ENCODE measurements at regions not wholly inside any gene's neighbourhood (a gene's known extent, or its start where the extent isn't known, plus 50 kb on each side); places are given as distances from the start of the nearest gene placed in this dataset.

DNA sequence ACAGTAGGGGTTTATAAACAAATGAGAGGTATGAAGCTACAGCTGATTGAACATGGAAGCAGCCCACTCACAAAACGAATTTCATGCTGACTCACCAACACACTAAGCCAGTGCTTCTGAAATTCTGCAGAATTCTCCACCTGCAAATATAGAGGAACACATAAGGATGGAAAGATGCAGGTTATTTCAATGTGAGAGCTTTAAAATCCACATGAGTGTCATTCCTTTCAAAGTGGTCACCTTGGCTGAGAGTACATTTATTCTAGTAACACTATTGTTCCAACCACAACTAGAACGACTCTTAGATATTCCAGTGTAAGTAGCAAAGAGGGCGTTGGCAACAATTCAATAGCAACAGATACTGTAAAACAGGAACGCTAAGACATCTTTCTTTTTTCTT is 189.9 kb upstream of the TSC22D2 start:
- TF ChIP-seq, protein P1, sequence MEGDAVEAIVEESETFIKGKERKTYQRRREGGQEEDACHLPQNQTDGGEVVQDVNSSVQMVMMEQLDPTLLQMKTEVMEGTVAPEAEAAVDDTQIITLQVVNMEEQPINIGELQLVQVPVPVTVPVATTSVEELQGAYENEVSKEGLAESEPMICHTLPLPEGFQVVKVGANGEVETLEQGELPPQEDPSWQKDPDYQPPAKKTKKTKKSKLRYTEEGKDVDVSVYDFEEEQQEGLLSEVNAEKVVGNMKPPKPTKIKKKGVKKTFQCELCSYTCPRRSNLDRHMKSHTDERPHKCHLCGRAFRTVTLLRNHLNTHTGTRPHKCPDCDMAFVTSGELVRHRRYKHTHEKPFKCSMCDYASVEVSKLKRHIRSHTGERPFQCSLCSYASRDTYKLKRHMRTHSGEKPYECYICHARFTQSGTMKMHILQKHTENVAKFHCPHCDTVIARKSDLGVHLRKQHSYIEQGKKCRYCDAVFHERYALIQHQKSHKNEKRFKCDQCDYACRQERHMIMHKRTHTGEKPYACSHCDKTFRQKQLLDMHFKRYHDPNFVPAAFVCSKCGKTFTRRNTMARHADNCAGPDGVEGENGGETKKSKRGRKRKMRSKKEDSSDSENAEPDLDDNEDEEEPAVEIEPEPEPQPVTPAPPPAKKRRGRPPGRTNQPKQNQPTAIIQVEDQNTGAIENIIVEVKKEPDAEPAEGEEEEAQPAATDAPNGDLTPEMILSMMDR (IDR thresholded peaks at IDR 0.05; ENCODE audit: insufficient read depth, missing control alignments), result no peak
- DNase-seq (ENCODE audit: insufficient read length, low spot score), result no peak
- no peak for FAIRE-seq

DNA sequence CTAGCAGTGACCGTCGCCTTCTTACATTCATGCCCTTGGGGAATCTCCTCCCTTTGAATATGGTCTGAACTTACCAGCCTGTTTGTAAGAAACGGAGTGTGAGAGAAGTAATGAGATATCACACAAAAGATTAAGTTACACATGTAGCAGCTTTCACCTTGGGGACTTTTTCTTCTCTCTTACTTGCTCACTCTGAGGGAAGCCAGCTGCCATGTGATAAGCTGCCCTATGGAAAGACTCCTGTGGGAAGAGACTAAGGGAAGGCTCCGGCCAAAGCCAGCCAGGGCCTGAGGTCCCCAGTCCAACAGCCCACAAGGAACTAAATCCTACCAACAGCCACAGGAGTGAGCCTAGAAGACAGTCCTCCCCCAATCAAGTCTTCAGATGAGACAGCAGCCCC is 190.4 kb upstream of the TSC22D2 start:
- DNase-seq (ENCODE audit: insufficient read length, low spot score) (no peak), FAIRE-seq (no peak)
- TF ChIP-seq, protein P1 (IDR thresholded peaks at IDR 0.05; ENCODE audit: insufficient read depth, missing control alignments), result no peak

DNA sequence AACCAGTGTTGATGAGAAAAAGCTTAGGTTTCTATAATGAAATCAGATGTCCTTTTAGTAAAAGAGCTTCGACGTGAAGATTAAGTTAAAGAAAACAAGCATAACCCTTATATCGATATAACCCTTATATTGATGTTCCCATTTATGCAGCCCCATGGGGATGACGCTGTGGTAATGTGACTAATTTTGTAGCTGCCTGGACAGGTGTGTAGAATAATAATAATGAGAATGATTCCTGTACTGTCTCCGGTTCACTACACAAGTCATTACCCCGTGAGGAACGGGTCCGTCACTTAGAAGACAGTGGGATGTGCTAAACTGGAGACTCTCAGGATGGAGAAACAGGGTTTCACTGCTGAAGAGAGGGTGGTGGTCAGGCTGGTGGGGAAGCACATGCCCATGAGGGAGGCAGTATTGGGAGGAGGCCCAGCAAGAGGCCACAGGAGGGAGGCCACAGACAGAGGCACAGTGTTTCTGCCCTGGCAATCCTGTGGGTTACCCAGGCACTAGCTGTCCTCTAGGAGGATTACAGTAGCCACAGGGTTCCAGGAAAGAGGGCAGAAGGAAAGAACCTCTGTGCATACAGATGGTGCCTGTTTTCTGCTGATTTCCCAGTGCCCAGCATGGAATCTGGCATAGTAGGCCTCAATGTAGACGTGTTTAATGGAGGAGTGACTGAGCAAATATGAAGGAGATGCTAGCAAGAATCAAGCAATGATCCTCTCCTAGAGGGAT is 191.1 kb upstream of the TSC22D2 start:
- FAIRE-seq (no peak), DNase-seq (ENCODE audit: insufficient read length, low spot score) (no peak)
- TF ChIP-seq, protein P1 (IDR thresholded peaks at IDR 0.05; ENCODE audit: insufficient read depth, missing control alignments), result no peak

DNA sequence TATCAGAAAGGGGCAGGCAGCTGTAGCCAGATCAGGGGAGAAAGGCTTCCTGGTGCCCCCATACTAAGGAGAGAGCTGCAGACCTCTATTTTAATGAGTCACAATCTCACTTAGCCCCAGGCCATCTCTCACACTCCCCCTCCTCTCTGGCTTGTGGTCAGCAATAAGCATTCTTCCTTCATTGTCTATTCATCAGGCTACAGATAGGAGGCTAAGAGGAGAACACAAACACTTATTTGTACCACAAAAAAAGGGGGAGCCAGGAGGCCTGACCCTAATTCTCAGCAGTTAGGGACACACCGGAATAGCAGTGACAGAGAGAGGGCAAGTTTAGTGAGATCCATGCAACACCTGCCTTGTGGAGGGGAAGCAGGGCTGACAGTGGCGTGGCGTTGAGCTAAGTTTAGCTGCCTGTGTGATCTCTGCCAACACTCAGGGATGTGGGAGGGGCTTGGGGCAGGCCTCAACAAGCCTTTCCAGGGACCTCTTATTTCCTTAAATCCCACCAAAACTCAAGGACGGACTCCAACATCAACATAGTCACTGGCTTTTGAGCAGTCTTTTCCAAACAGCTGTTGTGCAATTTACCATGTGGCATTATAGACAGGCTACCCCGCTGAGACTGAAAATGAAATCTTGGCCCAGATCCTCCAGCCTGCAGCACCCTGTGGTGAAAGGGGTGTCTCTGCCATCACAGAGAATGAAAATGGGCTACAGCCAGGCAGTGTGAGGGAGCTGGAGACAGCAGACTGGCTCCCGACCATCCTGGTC is 191.9 kb upstream of the TSC22D2 start:
- TF ChIP-seq, protein P1 (IDR thresholded peaks at IDR 0.05; ENCODE audit: insufficient read depth, missing control alignments), result no peak
- no peak for FAIRE-seq
- no peak for DNase-seq (ENCODE audit: insufficient read length, low spot score)

DNA sequence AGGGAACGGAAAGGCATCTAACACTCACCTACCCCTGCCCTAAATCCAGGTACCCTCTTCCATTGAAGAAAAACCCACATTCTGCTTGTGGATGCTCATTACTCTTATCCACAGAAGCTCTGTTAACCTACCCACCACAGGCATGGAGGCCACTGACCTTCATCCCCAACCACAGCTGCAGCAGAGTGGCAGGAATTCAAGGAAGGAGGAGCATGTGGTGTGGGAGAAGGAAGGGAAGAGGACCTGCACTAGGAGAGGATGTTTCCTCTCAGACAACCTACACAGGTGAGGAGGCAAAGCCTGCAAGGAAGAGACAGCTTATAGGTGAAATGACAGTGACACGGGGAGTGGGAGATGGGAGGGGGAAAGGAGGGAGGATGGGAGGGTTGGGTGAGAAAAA is 192.5 kb upstream of the TSC22D2 start:
- no peak for FAIRE-seq
- DNase-seq (ENCODE audit: insufficient read length, low spot score), result no peak
- TF ChIP-seq, protein P1 (IDR thresholded peaks at IDR 0.05; ENCODE audit: insufficient read depth, missing control alignments), result no peak

DNA sequence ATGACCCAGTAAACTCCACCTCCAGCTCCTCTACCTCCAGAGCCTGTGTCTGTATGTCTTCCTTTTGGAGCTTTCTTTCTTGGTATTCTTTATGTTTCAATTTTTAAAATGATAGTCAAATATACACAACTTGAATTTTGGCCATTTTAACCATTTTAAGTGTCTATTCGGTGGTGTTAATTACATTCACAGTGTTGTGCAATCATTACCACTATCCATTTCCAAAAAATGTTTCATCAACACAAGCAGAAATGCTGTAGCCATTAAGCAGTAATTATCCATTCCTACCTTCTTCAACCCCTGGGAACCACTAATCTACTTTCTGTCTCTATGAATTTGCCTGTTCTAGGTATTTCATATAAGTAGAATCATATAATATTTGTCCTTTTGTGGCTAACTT is 194.5 kb upstream of the TSC22D2 start:
- no peak for FAIRE-seq
- no peak for DNase-seq (ENCODE audit: insufficient read length, low spot score)
- TF ChIP-seq, protein P1 (IDR thresholded peaks at IDR 0.05; ENCODE audit: insufficient read depth, missing control alignments), result no peak

Measured in D721Med (cell line).